Sciatic nerve (tissue), 2 donors: ENCODE measurements at regions not wholly inside any gene's neighbourhood (a gene's known extent, or its start where the extent isn't known, plus 50 kb on each side); places are given as distances from the start of the nearest gene placed in this dataset.

Experiments
- ATAC-seq: fragments of 200-7000 bp; cut with Tn5 transposase; one replicate; pipeline ENCODE4 v1.9.1; 2020; ENCODE audit warnings: mild to moderate bottlenecking, moderate library complexity
- DNase-seq: peaks from one replicate; pipeline ENCODE4 v3.0.0-alpha.2; 2020; ENCODE audit warnings: low spot score
- intact Hi-C: fragments of 100-400 bp; cut with DNase I; formaldehyde crosslinking; loops from one replicate; pipeline ENCODE4 v1.14.2; 2022
- donor health status: DM: no; HTN: no; CAD: no.
- donor health status: DM: no; HTN: no; CAD: no.

- intact Hi-C loops = loop anchor here (10.0 kb wide), 1 partner anchor 305 kb away; no protein-coding TSS in a partner anchor
- no peak for ATAC-seq
- DNase-seq = no peak
These were observed 52.1 kb upstream of the ETV3 start for GRCh38 chr1:157189986-157190982.

- intact Hi-C loops = no loop called here
- no peak for ATAC-seq
- DNase-seq = no peak
These were observed 50.9 kb upstream of the ETV3 start for GRCh38 chr1:157189096-157189495.
